KBM-7 (cell line): ENCODE measurements at regions not wholly inside any gene's neighbourhood (a gene's known extent, or its start where the extent isn't known, plus 50 kb on each side); places are given as distances from the start of the nearest gene placed in this dataset.

Experiments used
- DNase-seq: peaks from one replicate; pipeline ENCODE4 v3.0.0-alpha.2; 2015
- in situ Hi-C: fragments of 300-500 bp; cut with MboI; formaldehyde crosslinking; loops from 2 replicates; pipeline ENCODE4 v1.14.3; 2020; ENCODE audit warnings: low sequenced_read_pairs, low pct_unique_long_range_greater_than_20kb, mixed read lengths

GRCh38 chr7:34365011-34365410 is 293.0 kb upstream of the NPSR1 start:
- in situ Hi-C loops: no loop called here
- no peak for DNase-seq

- in situ Hi-C loops: no loop called here
Measured at GRCh38 chr7:34365611-34366010, 292.4 kb upstream of the NPSR1 start.

GRCh38 chr7:34371922-34372321 is 286.1 kb upstream of the NPSR1 start:
- DNase-seq: no peak
- in situ Hi-C loops: no loop called here

More at GRCh38 chr7:34365611-34366010, 292.4 kb upstream of the NPSR1 start:
- DNase-seq: no peak

GRCh38 chr7:34373940-34374339 is 284.1 kb upstream of the NPSR1 start:
- no peak for DNase-seq
- in situ Hi-C loops: no loop called here

- no peak for DNase-seq
- in situ Hi-C loops: no loop called here
Measured at GRCh38 chr7:34382166-34382893, 275.7 kb upstream of the NPSR1 start.

- in situ Hi-C loops: no loop called here
Measured at GRCh38 chr7:34385384-34385783, 272.6 kb upstream of the NPSR1 start.

GRCh38 chr7:34389332-34390078 is 268.5 kb upstream of the NPSR1 start:
- in situ Hi-C loops: no loop called here
- no peak for DNase-seq

More at GRCh38 chr7:34385384-34385783, 272.6 kb upstream of the NPSR1 start:
- DNase-seq: no peak

GRCh38 chr7:34390103-34390502 is 267.9 kb upstream of the NPSR1 start:
- in situ Hi-C loops: no loop called here
- no peak for DNase-seq

- DNase-seq: no peak
- in situ Hi-C loops: no loop called here
Measured at GRCh38 chr7:34392972-34393371, 265.0 kb upstream of the NPSR1 start.

GRCh38 chr7:34396437-34397064 is 261.5 kb upstream of the NPSR1 start:
- no peak for DNase-seq
- in situ Hi-C loops: no loop called here

- no peak for DNase-seq
- in situ Hi-C loops: no loop called here
Measured at GRCh38 chr7:34401776-34402175, 256.2 kb upstream of the NPSR1 start.

- no peak for DNase-seq
- in situ Hi-C loops: no loop called here
Measured at GRCh38 chr7:34406848-34407530, 251.0 kb upstream of the NPSR1 start.

- in situ Hi-C loops: no loop called here
- no peak for DNase-seq
Measured at GRCh38 chr7:34407586-34407985, 250.4 kb upstream of the NPSR1 start.

- DNase-seq: no peak
- in situ Hi-C loops: no loop called here
Measured at GRCh38 chr7:34417781-34418180, 240.2 kb upstream of the NPSR1 start.

- in situ Hi-C loops: no loop called here
- no peak for DNase-seq
Measured at GRCh38 chr7:34421526-34421925, 236.5 kb upstream of the NPSR1 start.

GRCh38 chr7:34425194-34425593 is 232.8 kb upstream of the NPSR1 start:
- in situ Hi-C loops: no loop called here
- DNase-seq: no peak

GRCh38 chr7:34425631-34426384 is 232.2 kb upstream of the NPSR1 start:
- in situ Hi-C loops: no loop called here
- DNase-seq: no peak

- in situ Hi-C loops: no loop called here
- DNase-seq: peak; percentile 2
Measured at GRCh38 chr7:34430456-34430855, 227.6 kb upstream of the NPSR1 start.

- in situ Hi-C loops: no loop called here
- no peak for DNase-seq
Measured at GRCh38 chr7:34438436-34438835, 219.6 kb upstream of the NPSR1 start.
